ENCODE measurements at regions not wholly inside any gene's neighbourhood (a gene's known extent, or its start where the extent isn't known, plus 50 kb on each side); places are given as distances from the start of the nearest gene placed in this dataset.

DNA sequence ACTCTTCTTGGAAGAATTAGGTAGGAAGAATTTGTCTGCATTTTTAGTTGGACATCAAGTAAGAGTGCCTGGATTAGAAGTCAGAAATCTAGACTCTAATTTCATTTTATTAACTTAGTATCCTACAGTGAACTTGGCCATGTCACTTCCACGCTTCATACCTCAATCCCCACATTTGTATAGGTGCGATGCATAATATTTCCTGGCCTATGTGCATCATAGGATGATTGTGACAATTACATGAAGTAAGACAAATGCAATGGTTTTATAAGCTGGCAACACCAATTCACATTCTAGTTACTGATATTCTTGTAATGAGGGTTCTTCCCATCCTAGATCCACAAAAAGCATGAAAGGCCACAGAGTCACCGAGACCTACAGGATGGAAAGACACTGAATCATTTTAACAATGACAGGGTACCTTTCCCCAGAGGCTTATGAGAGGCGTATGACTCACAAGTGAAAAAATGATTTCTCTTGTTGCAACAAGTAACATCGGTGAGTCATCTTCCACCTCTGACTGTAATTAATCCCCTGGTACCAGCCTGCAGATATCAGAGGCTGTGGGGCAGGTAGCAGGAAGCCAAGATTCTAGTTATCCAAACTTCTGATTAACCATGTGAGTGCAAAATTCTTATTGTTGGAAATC lies 56.0 kb upstream of the OR5AK2 start:
- DNase-seq (ENCODE audit: low read depth in 4 of 4, low spot score in 1 of 4): no peak

DNA sequence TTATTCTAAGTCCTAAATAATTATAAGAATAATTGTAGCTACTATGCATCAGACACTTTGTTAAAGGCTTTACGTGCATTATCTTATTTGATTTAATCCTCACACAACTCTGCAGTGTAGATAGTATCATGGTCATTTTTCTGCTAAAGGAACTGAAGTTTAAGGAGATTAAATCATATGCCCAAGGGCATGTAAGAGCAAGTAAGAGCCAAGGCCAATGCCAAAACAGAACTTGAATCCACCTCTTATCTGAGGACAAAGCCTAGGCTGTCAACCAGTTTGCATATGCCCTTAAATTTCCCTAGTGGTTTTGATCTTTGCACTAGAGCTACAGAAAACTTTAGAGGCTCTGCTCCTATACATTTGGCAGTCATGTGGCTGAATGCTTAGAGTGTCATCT lies 65.6 kb upstream of the OR5AK2 start:
- DNase-seq (ENCODE audit: low read depth in 4 of 4, low spot score in 1 of 4): no peak

DNA sequence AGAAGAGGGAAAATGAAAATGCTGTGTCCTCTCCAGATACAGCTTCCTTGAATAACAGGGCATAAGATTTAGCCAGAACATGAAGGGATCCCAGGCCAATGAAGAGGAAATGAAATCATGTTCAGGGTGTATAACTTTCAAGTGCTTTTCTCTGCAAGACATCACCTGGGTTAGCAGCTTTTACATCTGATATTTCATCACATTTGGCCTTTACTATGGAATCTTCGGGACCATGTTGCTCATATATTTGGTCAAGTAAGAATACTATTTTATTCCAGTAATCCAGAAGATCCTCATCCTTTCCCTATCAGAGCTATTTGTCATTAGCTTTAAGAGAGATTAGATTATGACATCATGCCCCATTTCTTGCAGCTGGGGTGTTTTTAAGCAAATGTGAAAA lies 66.3 kb upstream of the OR5AK2 start:
- DNase-seq (ENCODE audit: low read depth in 4 of 4, low spot score in 1 of 4): no peak

DNA sequence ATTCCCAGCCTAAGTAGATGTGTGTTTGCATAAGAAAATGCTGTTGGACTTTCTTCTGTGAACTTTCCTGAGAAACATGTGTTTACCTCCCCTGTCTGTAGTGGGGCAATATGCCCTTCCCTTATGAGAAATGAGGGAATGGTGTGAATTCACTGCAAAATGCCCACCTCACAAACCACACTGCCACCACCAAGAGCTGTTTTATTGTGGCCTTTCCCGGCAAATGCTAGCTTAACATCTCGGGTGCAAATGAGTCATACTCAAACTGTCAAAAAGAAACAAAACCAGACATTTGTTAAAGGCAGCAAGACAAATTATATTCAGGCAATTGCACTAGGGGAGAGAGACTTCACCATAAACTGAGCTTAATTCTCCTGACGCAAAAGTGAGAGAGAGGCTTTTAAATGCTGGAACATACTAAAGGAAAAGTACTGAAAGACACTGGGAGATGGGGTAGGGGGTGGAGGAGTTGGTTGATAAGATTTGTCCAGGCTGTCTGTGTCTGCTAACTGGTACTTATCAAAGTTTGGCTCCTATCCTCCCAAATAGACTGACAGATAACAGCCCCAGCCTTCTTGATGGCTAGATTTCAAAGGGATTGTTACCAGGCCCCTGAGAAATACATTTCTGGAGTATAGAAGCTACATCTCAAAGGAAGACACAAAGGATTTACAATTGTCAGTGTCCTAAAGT lies 70.9 kb upstream of the OR5AK2 start:
- no peak for DNase-seq (ENCODE audit: low read depth in 4 of 4, low spot score in 1 of 4)

DNA sequence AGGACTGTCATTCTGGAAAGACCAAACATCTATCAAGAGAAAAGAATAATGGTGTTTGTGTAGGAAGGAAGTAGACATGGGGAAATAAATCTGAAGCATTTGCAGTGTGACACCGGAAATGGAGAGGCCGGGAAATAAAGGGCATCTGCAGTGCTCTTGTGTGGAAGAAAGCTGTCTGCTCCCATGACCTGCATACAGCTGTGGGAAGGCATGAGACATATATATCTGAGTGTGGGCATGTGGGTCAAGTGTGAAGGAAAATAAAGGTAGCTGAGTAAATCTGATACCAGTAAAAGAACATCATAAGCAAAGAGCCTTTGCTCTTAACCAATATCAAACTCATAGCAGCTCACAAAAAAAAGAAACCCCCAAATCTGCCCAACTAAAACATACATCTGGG lies 72.1 kb upstream of the OR5AK2 start:
- no peak for DNase-seq (ENCODE audit: low read depth in 4 of 4, low spot score in 1 of 4)

DNA sequence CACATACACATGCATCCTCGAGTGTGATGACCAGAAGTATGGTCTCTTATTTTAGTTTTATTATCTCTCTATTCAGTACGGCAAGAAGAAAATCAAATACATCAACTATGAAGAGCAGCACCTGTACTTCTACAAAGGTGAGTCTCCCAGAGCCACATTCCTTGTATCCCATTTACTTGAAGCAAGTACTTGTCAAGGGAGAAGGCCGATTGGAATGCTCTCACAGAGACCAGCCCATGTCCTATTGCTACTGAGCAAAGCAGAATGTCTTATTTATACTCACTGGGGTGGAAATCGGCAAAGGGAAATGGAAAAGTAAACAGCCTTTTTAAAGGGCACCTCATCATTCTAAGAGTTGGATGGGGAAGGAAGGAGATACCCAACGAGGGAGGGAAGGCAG lies 72.6 kb upstream of the OR5AK2 start:
- DNase-seq (ENCODE audit: low read depth in 4 of 4, low spot score in 1 of 4): no peak

DNA sequence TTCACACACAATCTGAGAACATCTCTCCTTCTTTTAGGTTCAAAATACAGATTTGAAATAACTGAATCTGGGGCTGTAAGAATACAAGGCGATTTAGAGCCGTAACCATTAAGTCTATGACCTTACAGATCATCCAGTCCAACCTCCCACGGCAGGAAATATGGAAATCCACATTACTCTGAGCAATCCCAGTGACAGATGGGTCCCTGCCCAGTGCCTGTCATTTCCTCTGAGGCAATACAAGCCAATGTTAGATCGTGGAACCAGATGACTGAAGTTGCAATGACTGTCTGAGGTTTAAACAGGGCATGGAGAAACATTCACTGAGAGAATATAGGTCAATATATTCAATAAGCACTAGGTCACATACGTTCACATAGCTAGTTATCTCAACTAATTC lies 77.4 kb upstream of the OR5AK2 start:
- DNase-seq (ENCODE audit: low read depth in 4 of 4, low spot score in 1 of 4): no peak

DNA sequence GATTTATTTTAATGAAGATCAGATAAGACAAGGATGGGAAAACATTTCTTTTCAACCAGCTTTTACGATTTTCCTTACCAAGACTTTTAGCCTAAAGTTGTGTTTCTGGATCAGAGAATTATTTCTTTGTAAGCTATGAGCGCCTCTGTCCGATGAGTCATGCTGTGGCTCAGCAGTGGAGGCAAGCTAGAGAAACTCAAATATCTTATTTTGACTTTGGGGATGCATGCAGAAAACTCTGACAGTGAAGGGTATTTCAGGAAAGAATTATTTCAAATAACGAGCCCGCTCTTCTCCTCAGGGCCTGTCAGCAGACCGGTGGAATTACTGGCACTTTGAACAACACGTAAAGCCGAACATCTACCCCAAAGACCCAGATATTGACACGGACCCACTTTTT lies 77.9 kb upstream of the OR5AK2 start:
- no peak for DNase-seq (ENCODE audit: low read depth in 4 of 4, low spot score in 1 of 4)

DNA sequence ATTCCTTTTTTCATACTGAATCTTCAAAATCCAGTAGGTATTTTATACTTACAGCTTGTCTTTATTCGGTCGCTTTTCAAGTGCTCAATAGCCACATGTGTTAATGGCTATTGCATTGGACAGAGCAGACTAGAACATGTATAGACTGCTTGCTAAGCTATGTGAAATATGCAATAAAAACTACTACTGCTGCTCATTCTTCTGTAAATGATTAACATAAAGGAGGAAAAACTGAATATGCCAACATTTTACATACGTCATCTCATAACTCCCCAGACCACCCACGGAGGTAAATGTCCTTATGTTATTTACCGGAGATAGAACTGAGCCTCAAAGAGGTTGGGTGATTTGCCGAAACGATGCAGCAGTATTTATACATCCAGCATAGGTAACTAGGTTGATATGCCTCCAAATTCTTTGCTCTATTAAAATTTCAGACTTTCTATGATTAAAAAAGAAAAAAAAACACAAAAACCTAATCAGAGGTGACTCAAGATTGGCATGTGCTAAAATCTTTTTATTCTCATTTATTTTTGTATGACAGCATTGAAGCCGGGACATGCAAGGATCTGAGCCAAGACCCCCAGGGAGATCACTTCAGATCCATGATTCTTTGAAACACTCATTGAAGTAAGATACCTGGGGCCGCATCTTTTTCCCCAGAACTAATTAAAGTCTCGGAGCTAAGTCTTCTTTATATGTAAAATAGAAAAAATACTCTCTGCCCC lies 78.5 kb upstream of the OR5AK2 start:
- DNase-seq (ENCODE audit: low read depth in 4 of 4, low spot score in 1 of 4): no peak

DNA sequence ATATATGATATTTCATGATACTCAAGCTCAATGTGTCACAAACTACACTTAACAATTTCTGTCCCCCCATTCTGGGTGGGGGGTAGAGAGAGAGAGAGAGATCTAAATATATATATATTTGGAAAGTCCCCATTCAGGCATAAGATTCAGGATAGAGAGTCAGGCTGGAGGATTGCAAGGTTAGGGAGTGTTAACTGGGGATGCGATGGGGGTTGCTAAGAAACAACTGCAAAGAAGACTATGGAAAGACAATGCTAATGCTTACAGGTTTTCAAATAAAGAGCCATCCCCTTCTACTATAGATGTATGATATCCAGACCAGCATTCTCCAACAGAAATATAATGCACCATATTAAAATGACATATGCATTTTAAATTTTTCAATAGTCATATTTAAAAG lies 79.2 kb upstream of the OR5AK2 start:
- no peak for DNase-seq (ENCODE audit: low read depth in 4 of 4, low spot score in 1 of 4)

DNA sequence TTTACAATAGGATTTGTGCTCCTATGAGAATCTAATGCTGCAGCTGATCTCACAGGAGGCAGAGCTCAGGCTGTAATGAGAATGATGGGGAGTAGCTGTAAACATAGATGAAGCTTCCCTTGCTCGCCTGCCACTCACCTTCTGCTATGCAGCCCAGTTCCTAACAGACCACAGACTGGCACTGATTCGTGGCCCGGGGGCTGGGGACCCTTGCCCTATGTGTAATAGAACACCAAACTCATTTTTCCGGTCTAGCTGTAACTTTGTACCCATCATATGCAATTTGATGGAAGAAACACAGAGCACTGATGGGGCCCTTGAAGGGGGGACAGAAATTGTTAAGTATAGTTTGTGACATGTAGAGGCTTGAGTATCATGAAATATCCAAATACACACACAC lies 79.6 kb upstream of the OR5AK2 start:
- no peak for DNase-seq (ENCODE audit: low read depth in 4 of 4, low spot score in 1 of 4)

DNA sequence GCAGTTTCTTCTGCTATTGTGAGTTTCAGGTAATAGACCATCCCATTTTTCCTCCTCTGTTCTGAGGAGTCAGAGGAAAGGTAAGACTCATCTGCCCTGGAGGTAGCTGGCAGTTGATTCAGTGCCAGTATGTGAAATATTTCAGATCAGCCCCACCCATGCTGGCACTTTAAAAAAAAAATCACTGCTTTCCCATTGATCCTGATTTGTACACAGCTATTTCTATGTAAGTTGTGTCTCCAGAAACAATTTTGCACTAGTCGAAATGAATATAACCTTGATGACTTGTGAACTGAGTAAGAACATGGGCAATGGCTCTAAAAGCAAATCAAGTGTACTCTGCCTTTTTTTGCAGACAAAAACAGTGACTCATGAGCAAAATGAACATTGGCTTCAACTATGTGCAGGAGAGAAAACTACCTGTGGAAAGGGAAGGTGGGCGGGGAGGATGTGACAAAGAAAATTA lies 82.0 kb upstream of the OR5AK2 start:
- DNase-seq (ENCODE audit: low read depth in 4 of 4, low spot score in 1 of 4): no peak

DNA sequence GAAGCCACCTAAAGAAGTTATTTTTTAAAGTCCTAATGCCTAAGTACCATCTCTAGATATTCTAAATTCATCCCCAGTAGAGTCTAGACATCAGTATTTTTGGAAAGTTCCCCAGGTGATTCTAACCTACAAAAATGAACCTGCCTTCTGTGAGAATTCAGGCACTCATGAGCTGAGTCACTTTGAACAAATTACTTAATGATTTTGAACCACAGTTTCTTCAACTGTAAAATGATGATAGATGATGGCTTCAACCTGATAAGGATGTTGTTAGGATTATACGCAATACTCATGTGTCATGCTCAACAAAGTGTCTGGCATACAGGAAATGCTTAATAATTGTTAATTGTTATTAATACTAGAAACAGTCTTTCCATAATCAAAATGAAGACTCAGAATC lies 82.8 kb upstream of the OR5AK2 start:
- DNase-seq (ENCODE audit: low read depth in 4 of 4, low spot score in 1 of 4): no peak

DNA sequence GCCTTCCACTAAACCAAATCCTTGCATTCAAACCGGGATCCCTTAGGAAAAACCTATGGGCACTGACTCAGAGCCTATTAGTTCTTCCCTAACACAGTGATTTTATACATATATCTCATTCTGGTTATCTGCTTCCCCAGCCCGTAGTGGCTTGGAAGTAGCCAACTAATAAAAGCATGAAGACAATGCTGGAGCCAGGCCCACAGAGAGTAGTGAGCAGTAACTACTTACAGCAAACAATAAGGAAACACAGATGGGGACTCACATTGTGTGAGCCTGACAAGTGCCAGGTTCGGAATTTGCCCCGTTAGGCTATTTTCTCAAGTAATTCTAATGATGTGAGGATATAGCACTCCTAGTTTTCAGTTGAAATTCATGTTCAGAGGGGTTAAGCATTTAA lies 83.3 kb upstream of the OR5AK2 start:
- DNase-seq (ENCODE audit: low read depth in 4 of 4, low spot score in 1 of 4): no peak

DNA sequence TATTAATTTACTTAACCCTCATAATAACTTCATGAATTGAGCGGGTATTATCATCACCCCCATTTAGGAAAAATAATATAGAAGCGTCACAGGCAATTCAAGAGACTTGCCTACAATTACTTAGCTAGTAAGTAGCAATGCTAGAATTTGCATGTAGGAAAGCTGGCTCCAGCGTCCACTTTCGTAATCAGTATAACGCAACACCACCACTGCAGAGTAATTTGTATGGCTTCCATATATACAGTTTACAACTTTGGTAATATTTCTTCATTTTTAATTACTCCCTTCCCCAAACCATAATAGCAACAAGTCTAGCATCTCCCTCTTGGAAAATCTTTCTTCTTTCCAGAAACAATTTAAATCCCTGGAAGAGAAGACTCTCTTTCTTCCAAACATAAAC lies 89.9 kb upstream of the OR5AK2 start:
- no peak for DNase-seq (ENCODE audit: low read depth in 4 of 4, low spot score in 1 of 4)

DNA sequence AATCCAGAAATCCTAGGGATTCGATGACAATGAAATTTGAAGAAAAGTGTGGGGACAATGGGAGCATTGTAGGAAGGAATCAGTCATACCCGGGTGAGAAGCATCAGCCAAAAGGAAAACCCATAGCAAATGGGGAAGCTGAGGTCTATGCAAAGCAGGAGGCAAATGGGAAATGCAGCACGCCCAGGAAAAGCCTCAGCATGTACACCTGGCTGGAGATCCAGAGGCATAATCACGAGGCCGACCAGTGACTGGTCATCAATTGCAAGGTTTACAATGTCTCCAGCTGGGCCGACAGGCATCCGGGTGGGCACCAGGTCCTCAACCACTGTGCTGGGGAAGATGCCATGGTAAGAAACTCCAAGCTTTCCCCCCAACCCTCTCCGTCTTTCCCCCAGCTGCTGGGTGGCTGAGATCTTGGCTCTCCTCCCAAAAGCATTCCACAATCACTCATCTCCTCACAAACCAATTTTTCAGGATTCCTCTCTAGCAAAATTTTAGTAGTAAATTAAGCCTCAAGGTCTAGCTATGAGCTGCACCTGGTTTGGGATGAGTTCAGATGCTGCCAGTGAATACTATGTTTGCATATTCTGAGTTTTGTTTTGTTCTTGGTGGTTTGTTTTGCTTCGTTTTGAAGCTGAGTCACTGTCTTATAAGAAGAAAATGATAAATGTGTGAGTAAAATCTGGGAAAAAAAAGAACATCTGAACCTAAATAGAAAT lies 98.0 kb upstream of the OR5AK2 start:
- DNase-seq (ENCODE audit: low read depth in 4 of 4, low spot score in 1 of 4): no peak

DNA sequence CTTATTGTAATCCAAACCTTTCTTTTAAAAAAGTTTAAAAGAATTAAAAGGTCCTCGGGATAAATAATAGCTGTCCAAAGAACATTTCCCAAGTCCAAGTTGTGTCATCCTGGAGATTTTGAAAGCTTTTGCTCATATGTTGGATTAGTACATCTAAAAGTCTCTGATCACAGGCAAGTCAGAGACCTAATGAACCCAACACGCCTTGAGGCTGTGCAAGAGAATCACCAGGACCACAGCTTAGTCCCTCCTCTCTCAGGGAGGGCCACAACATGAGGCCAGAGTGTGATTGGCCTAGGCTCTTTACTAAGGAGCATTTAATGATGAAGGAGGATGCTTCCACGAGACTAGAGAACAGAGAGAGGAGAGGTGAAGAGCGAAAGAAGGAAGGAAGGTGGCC lies 98.7 kb upstream of the OR5AK2 start:
- DNase-seq (ENCODE audit: low read depth in 4 of 4, low spot score in 1 of 4): no peak

DNA sequence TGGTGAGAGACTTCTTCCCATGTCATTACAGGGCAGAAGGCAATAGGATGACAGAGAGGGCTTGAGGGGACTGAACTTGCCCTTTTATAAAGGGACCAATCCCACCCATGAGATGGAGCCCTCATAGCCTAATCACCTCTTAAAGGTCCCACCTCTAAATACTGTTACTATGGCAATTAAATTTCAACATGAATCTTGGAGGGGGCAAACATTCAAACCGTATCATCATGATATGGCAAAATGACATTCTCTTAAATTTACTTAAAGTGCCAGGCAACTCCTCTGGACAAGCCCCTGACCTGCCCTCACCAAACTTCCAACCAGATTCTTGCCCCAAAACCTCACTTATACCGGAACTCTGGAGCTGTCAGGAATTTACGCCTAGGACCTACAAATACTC lies 100.8 kb upstream of the OR5AK2 start:
- no peak for DNase-seq (ENCODE audit: low read depth in 4 of 4, low spot score in 1 of 4)

DNA sequence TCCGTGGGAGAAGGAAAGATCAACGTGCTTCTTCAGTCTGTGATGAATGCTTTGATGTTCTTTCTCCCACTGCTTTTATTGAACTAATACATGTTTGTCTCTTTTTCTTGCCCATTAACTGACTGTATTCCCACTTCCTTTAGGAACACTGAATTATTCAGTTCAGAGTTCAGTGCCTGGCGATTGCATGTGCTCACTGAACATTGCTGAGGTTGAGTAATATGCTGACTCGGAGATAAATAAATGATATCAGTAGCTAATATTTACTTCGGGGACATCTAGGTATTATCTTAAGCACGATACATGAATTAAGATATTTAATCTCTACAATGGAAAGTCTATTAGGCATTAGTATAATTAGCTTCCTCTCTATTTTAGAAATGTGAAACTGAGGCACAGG lies 102.3 kb upstream of the OR5AK2 start:
- DNase-seq (ENCODE audit: low read depth in 4 of 4, low spot score in 1 of 4): no peak

DNA sequence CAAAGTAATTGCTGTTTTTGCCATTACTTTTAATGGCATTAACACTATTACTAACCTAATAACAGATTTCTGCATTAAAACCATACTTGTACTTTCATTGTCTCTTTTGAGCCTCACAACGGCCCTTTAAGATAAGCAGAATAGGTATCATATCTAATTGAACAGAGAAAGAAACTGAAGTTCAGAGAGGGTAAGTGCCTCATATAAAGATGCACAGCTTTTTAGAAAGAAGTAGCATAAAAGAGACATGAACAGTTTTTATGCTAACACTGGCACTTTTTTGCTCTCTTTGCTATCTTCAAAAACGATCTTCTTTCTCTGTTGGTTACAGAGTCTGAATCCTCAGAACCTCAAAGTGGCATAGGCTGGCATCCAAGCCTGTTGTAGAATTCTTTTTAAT lies 102.9 kb upstream of the OR5AK2 start:
- no peak for DNase-seq (ENCODE audit: low read depth in 4 of 4, low spot score in 1 of 4)

DNA sequence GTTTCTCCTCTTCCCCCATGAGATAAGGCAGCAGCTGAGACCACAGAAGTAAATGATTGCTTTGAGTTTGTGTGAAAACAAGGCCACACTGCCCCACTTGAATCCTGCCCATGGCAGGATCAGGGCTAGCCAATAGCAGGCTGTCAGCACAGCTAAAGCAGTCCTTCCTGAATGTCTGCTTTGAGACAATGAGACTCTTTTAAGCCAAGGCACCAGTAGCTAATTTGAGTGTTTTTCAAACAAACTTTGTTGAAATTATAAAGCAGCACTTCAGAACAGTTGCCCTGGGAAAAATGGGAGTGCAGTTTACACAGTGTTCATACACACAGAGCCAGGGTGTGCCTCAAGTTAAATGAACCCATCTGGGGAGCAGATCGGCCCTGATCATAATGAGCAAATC lies 103.5 kb upstream of the OR5AK2 start:
- DNase-seq (ENCODE audit: low read depth in 4 of 4, low spot score in 1 of 4): no peak

Data from stimulated activated CD4-positive, alpha-beta T cell treated with anti-CD3 and anti-CD28 coated beads, Interleukin-1b, Interleukin-23, amount 100 ng/mL, for 24 hours (primary cell).